ENCODE measurements at regions not wholly inside any gene's neighbourhood (a gene's known extent, or its start where the extent isn't known, plus 50 kb on each side); places are given as distances from the start of the nearest gene placed in this dataset.

- TF ChIP-seq YY1 (IDR thresholded peaks at IDR 0.05) (no peak), CTCF (IDR thresholded peaks at IDR 0.05; ENCODE audit: low read depth, low read length, missing input control) (no peak), SP1 (IDR thresholded peaks at IDR 0.05) (no peak), REST (IDR thresholded peaks at IDR 0.05) (no peak)
Observed at GRCh38 chr5:174649391-174649790, 75.0 kb upstream of the MSX2 start.
